K562 (cell line): ENCODE measurements at regions not wholly inside any gene's neighbourhood (a gene's known extent, or its start where the extent isn't known, plus 50 kb on each side); places are given as distances from the start of the nearest gene placed in this dataset.

ENCODE experiments used
- ATAC-seq: fragments of 200-7000 bp; cut with Tn5 transposase; 3 replicates; pipeline ENCODE4 v1.9.1; 2020; ENCODE audit warnings: moderate library complexity
- BruUV-seq: library from RNA; stranded (reverse); fragments of 400-500 nt; replicated peaks from 2 replicates; lab custom pipeline; 2021; lab: Mats Ljungman, UMichigan
- CTCF ChIA-PET: fragments of 300-600 bp; formaldehyde crosslinking; extraction: SDS; loops from one replicate; lab custom pipeline; 2021; ENCODE audit warnings: low intra/inter-chr PET ratio; lab: Yijun Ruan, JAX
- POLR2A ChIA-PET: fragments of 300-600, 350-650 bp; sonication (Branson Sonifier 250); formaldehyde crosslinking; extraction: SDS; loops from one replicate; lab custom pipeline; 2021; ENCODE audit warnings: antibody characterized with exemption, inconsistent platforms; lab: Yijun Ruan, JAX
- DNase-seq, 4 experiments: peaks; one replicate each; pipeline versions ENCODE4 v3.0.0 to v3.0.0-alpha.2; 2011 to 2018; ENCODE audit warnings: low spot score in 3 of 4, mixed read lengths in 3 of 4; ENCODE audit errors: extremely low read depth in 1 of 4
- FAIRE-seq: peaks from 2 replicates; lab custom pipeline; 2011; peaks lifted over from hg19 to GRCh38; lab: Jason Lieb, UNC
- H2AFZ ChIP-seq: 2 replicates; pipeline ENCODE4 v1.6.0; 2011; ENCODE audit warnings: low read depth, low read length, control low read depth, inconsistent platforms
- H3K27ac ChIP-seq: fragments of 200-600 bp; 3 replicates; pipeline ENCODE4 v1.8.0; 2011; ENCODE audit warnings: low read depth, mild to moderate bottlenecking, control low read depth, inconsistent platforms, low read length, moderate library complexity, mixed read lengths; ENCODE audit errors: extremely low read depth
- H3K27me3 ChIP-seq, 2 experiments: fragments of 300-600 bp in 1 of 2; 2 replicates in 1 of 2; 3 replicates in 1 of 2; pipeline versions ENCODE4 v1.6.0 to v1.8.0; 2011; ENCODE audit warnings: inconsistent platforms in 2 of 2, low read length in 2 of 2, mild to moderate bottlenecking in 1 of 2, mixed read lengths in 1 of 2, moderate library complexity in 1 of 2; ENCODE audit not compliant: control insufficient read depth in 2 of 2, insufficient read depth in 2 of 2
- H3K36me3 ChIP-seq: fragments of 300-600 bp; 3 replicates; pipeline ENCODE4 v1.8.0; 2011; ENCODE audit warnings: mild to moderate bottlenecking, low read length, inconsistent platforms; ENCODE audit not compliant: control insufficient read depth, insufficient read depth
- H3K4me1 ChIP-seq, 2 experiments: fragments of 200-600 bp in 1 of 2; replicated peaks in 1 of 2; 2 replicates in 1 of 2; 3 replicates in 1 of 2; pipeline versions ENCODE4 v1.5.1 to v1.8.0; 2011; ENCODE audit warnings: inconsistent platforms in 2 of 2, low read length in 2 of 2, mild to moderate bottlenecking in 1 of 2, mixed read lengths in 1 of 2, moderate library complexity in 1 of 2; ENCODE audit not compliant: control insufficient read depth in 2 of 2, insufficient read depth in 2 of 2
- H3K4me2 ChIP-seq: 2 replicates; pipeline ENCODE4 v1.6.1; 2011; ENCODE audit warnings: low read length, control low read depth, inconsistent platforms, mixed read lengths; ENCODE audit not compliant: insufficient read depth
- H3K4me3 ChIP-seq: fragments of 200-600 bp; sonication (generic), shearing (Covaris generic); 2 replicates; pipeline ENCODE4 v1.5.1; 2016; ENCODE audit warnings: control low read depth, inconsistent platforms
- H3K79me2 ChIP-seq: fragments of 200-600 bp; 3 replicates; pipeline ENCODE4 v1.8.0; 2011; ENCODE audit warnings: low read length, inconsistent platforms; ENCODE audit not compliant: control insufficient read depth, insufficient read depth
- H3K9ac ChIP-seq, 2 experiments: 2 replicates each; pipeline versions ENCODE4 v1.6.0 to v1.6.1; 2011; ENCODE audit warnings: low read depth in 2 of 2, low read length in 2 of 2, control low read depth in 1 of 2, inconsistent platforms in 1 of 2, mild to moderate bottlenecking in 1 of 2, mixed read lengths in 1 of 2; ENCODE audit not compliant: insufficient read depth in 1 of 2
- H3K9me1 ChIP-seq: one replicate; pipeline ENCODE4 v1.6.0; 2011; ENCODE audit warnings: inconsistent platforms, mild to moderate bottlenecking, low read length, moderate library complexity; ENCODE audit not compliant: control insufficient read depth, insufficient read depth
- H3K9me3 ChIP-seq: replicated peaks from 2 replicates; pipeline ENCODE4 v1.5.1; 2011; ENCODE audit warnings: low read depth, low read length, inconsistent platforms; ENCODE audit not compliant: control insufficient read depth, insufficient read depth
- H4K20me1 ChIP-seq: replicated peaks from 2 replicates; pipeline ENCODE4 v1.6.1; 2011; ENCODE audit warnings: low read length, inconsistent platforms, mixed read lengths; ENCODE audit not compliant: control insufficient read depth, insufficient read depth
- CEBPB ChIP-seq: fragments of 450-650 bp; IDR thresholded peaks from 2 replicates; pipeline ENCODE4 v1.6.1; 2016; ENCODE audit warnings: missing genetic modification characterization, missing compliant biosample characterization
- GABPA ChIP-seq: fragments of 200-800 bp; sonication (Bioruptor generic); conservative IDR thresholded peaks from 2 replicates; pipeline ENCODE4 v1.6.1; 2016; ENCODE audit warnings: low read depth, missing genetic modification characterization, missing compliant biosample characterization
- HMG20A ChIP-seq: fragments of 450-650 bp; formaldehyde crosslinking; conservative IDR thresholded peaks from 2 replicates; pipeline ENCODE4 v1.4.0; 2020; ENCODE audit warnings: mild to moderate bottlenecking, mixed read lengths
- KAT8 ChIP-seq: fragments of 450-650 bp; IDR thresholded peaks from 2 replicates; pipeline ENCODE4 v1.6.1; 2016; ENCODE audit warnings: low read depth, mild to moderate bottlenecking
- NFATC3 ChIP-seq: fragments of 450-650 bp; IDR thresholded peaks from 2 replicates; pipeline ENCODE4 v1.6.1; 2017; ENCODE audit warnings: mild to moderate bottlenecking
- POLR3G ChIP-seq: IDR thresholded peaks from 2 replicates; pipeline ENCODE4 v1.6.1; 2011; ENCODE audit not compliant: insufficient read length, insufficient replicate concordance; ENCODE audit errors: extremely low read depth
- ZBTB8A ChIP-seq: fragments of 450-650 bp; IDR thresholded peaks from 2 replicates; pipeline ENCODE4 v1.6.1; 2018; ENCODE audit warnings: mild to moderate bottlenecking, moderate library complexity; ENCODE audit not compliant: partially characterized antibody
- ZNF121 ChIP-seq: sonication (generic); formaldehyde crosslinking; conservative IDR thresholded peaks from 2 replicates; pipeline ENCODE4 v1.8.0; 2022; ENCODE audit warnings: missing genetic modification reagents
- ZNF24 ChIP-seq: fragments of 450-650 bp; IDR thresholded peaks from 2 replicates; pipeline ENCODE4 v1.6.1; 2016
- ZNF695 ChIP-seq: fragments of 450-650 bp; formaldehyde crosslinking; IDR thresholded peaks from 2 replicates; pipeline ENCODE4 v1.4.0; 2020; ENCODE audit warnings: mild to moderate bottlenecking, moderate library complexity
- ZNF699 ChIP-seq: fragments of 250-450 bp; sonication (Bioruptor Pico); IDR thresholded peaks from 2 replicates; pipeline ENCODE4 v1.8.0; 2021; ENCODE audit warnings: mild to moderate bottlenecking, moderate library complexity; ENCODE audit not compliant: insufficient replicate concordance
- WGBS: fragments of 100-300 bp; shearing (Covaris generic); methylation state at CpG from one replicate; pipeline ENCODE4 v1.1.6; 2016; ENCODE audit warnings: low coverage, mixed read lengths; ENCODE audit not compliant: insufficient coverage; ENCODE audit errors: missing lambda C conversion rate; 5-methylcytosine and 5-hydroxymethylcytosine counted together
- in situ Hi-C: fragments of 300-500 bp; cut with MboI; formaldehyde crosslinking; loops from 4 replicates; pipeline ENCODE4 v1.15.0; 2018; ENCODE audit warnings: inconsistent platforms, mixed read lengths
- intact Hi-C: fragments of 100-400 bp; cut with micrococcal nuclease; formaldehyde crosslinking; loops from 2 replicates; pipeline ENCODE4 v1.14.2; 2022
- TF ChIP-seq, protein P1 (sequence below): fragments of 450-650 bp; IDR thresholded peaks from one replicate; pipeline ENCODE4 v1.6.1; 2018; ENCODE audit warnings: mild to moderate bottlenecking, moderate library complexity; ENCODE audit not compliant: partially characterized antibody
- TF ChIP-seq, protein P2 (sequence below), 2 experiments: IDR thresholded peaks; 2 replicates each; pipeline ENCODE4 v1.6.1; 2012; ENCODE audit warnings: improper control_type of control experiment in 2 of 2, low read depth in 2 of 2, low read length in 2 of 2, borderline replicate concordance in 1 of 2
- TF ChIP-seq, protein P3 (sequence below): fragments of 450-650 bp; formaldehyde crosslinking; conservative IDR thresholded peaks from 2 replicates; pipeline ENCODE4 v1.4.0; 2022; ENCODE audit warnings: mild to moderate bottlenecking, missing genetic modification characterization
- TF ChIP-seq, protein P4 (sequence below): fragments of 150-350 bp; conservative IDR thresholded peaks from 2 replicates; pipeline ENCODE4 v1.6.1; 2014; ENCODE audit warnings: low read length

DNA sequence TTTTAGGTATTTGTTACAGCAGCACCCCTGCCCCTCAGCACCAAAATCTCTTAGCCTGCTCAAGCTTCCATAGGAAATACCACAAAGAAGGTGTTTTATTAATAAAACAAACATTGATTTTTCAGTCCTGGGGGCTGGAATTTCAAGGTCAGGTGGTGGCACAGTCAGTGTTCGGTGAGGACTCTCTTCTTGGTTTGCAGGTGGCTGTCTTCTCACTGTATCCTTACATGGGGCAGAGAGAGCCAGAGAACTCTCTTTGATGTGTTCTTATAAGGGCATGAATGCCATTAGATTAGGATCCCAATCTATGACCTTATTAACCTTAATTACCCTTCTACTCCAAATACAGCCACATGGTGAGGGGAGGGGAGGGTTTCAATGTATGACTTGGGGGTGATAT lies 112.3 kb upstream of the PFKP start:
- Histone ChIP-seq H3K27ac (no peak overlapping the region), H2AFZ (no peak overlapping the region), H3K4me1 (no peaks in the 10 kb centered on the region), H3K79me2 (no peaks in the 10 kb centered on the region), H3K9me3 (no peaks in the 10 kb centered on the region), H3K4me3 (no peak overlapping the region), H3K9me1 (no peaks in the 10 kb centered on the region), H3K9ac (no peak overlapping the region), H4K20me1 (no peaks in the 10 kb centered on the region; the same call in 1 of the 2 replicates), H3K36me3 (no peaks in the 10 kb centered on the region), H3K4me2 (no peak overlapping the region), H3K27me3 (peaks cover 3 to 17% of the 10 kb centered on the region in 2 experiments; a peak in 3 of 5 replicates)
- in situ Hi-C loops (no loop called here), intact Hi-C loops (no loop called here)
- no peak for ATAC-seq
- ChIA-PET CTCF (no interaction called here), POLR2A (no interaction called here)
- no TSS peak for BruUV-seq
- WGBS: 0% methylated on average over 1 of the region's 1 CpG
- FAIRE-seq: no peak
- DNase-seq: no peak
- TF ChIP-seq HMG20A: no peak
- no peak for TF ChIP-seq ZNF695 (CRISPR knock-in tag)
- TF ChIP-seq, protein P1, sequence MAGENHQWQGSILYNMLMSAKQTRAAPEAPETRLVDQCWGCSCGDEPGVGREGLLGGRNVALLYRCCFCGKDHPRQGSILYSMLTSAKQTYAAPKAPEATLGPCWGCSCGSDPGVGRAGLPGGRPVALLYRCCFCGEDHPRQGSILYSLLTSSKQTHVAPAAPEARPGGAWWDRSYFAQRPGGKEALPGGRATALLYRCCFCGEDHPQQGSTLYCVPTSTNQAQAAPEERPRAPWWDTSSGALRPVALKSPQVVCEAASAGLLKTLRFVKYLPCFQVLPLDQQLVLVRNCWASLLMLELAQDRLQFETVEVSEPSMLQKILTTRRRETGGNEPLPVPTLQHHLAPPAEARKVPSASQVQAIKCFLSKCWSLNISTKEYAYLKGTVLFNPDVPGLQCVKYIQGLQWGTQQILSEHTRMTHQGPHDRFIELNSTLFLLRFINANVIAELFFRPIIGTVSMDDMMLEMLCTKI: no peak
- TF ChIP-seq KAT8: no peak
- TF ChIP-seq POLR3G: no peak
- no peak for TF ChIP-seq ZNF699 (CRISPR knock-in tag)
- no peak for TF ChIP-seq ZBTB8A
- TF ChIP-seq, protein P2, sequence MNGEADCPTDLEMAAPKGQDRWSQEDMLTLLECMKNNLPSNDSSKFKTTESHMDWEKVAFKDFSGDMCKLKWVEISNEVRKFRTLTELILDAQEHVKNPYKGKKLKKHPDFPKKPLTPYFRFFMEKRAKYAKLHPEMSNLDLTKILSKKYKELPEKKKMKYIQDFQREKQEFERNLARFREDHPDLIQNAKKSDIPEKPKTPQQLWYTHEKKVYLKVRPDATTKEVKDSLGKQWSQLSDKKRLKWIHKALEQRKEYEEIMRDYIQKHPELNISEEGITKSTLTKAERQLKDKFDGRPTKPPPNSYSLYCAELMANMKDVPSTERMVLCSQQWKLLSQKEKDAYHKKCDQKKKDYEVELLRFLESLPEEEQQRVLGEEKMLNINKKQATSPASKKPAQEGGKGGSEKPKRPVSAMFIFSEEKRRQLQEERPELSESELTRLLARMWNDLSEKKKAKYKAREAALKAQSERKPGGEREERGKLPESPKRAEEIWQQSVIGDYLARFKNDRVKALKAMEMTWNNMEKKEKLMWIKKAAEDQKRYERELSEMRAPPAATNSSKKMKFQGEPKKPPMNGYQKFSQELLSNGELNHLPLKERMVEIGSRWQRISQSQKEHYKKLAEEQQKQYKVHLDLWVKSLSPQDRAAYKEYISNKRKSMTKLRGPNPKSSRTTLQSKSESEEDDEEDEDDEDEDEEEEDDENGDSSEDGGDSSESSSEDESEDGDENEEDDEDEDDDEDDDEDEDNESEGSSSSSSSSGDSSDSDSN (IDR thresholded peaks at IDR 0.05; ENCODE audit: borderline replicate concordance in 1 of 2, low read depth in 2 of 2, low read length in 2 of 2): no peak
- TF ChIP-seq GABPA (tag): no peak
- no peak for TF ChIP-seq CEBPB (tag)
- no peak for TF ChIP-seq NFATC3
- TF ChIP-seq, protein P3, sequence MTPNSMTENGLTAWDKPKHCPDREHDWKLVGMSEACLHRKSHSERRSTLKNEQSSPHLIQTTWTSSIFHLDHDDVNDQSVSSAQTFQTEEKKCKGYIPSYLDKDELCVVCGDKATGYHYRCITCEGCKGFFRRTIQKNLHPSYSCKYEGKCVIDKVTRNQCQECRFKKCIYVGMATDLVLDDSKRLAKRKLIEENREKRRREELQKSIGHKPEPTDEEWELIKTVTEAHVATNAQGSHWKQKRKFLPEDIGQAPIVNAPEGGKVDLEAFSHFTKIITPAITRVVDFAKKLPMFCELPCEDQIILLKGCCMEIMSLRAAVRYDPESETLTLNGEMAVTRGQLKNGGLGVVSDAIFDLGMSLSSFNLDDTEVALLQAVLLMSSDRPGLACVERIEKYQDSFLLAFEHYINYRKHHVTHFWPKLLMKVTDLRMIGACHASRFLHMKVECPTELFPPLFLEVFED (CRISPR knock-in tag): no peak
- no peak for TF ChIP-seq ZNF121 (CRISPR knock-in tag)
- TF ChIP-seq, protein P4, sequence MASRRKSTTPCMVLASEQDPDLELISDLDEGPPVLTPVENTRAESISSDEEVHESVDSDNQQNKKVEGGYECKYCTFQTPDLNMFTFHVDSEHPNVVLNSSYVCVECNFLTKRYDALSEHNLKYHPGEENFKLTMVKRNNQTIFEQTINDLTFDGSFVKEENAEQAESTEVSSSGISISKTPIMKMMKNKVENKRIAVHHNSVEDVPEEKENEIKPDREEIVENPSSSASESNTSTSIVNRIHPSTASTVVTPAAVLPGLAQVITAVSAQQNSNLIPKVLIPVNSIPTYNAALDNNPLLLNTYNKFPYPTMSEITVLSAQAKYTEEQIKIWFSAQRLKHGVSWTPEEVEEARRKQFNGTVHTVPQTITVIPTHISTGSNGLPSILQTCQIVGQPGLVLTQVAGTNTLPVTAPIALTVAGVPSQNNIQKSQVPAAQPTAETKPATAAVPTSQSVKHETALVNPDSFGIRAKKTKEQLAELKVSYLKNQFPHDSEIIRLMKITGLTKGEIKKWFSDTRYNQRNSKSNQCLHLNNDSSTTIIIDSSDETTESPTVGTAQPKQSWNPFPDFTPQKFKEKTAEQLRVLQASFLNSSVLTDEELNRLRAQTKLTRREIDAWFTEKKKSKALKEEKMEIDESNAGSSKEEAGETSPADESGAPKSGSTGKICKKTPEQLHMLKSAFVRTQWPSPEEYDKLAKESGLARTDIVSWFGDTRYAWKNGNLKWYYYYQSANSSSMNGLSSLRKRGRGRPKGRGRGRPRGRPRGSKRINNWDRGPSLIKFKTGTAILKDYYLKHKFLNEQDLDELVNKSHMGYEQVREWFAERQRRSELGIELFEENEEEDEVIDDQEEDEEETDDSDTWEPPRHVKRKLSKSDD: no peak
- TF ChIP-seq ZNF24: no peak
